ENCODE measurements at regions not wholly inside any gene's neighbourhood (a gene's known extent, or its start where the extent isn't known, plus 50 kb on each side); places are given as distances from the start of the nearest gene placed in this dataset.

- no peak for DNase-seq (ENCODE audit: low read depth, low spot score)
Measured at GRCh38 chr6:105664931-105665330, 262.0 kb upstream of the PREP start.

DNA sequence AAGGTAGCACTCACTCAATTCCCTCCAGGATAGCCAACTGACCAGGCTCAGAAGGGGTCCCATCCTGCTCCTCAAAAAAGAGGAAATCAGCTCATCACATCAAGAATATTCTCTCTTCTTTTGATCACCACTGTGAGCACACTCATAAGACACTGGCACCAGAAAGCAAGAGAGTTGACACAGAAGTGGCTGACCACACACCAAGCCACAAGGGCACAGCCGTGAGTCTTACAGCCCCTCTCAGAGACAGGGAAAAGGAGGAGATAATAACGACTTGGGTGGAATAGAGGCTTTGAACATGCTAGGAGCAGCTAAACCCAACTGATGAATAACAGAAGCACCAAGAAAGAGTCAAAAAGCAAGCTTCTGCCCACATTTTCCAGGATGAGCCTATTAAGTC lies 249.1 kb upstream of the PREP start:
- no peak for DNase-seq (ENCODE audit: low read depth, low spot score)

DNA sequence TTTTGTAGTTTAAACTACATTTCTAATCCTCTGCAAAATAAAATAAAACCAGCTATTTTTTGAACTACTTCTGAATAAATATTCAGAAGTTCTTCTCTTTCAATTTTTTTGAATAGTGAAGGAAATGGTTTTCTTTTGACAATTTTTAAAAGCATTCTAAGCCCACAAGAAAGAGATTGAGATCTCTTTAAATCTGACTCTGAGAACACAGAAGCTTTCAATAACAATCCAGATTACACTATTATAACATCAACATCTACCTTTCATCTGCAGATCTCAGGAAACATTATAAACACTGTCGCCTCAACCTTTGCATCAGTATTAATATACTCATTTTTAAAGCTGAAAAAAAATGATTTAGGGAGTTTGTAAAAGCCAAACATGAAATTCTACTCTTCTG lies 247.5 kb upstream of the PREP start:
- DNase-seq (ENCODE audit: low read depth, low spot score): no peak

GRCh38 chr6:105649192-105649591 lies 246.3 kb upstream of the PREP start:
- no peak for DNase-seq (ENCODE audit: low read depth, low spot score)

DNA sequence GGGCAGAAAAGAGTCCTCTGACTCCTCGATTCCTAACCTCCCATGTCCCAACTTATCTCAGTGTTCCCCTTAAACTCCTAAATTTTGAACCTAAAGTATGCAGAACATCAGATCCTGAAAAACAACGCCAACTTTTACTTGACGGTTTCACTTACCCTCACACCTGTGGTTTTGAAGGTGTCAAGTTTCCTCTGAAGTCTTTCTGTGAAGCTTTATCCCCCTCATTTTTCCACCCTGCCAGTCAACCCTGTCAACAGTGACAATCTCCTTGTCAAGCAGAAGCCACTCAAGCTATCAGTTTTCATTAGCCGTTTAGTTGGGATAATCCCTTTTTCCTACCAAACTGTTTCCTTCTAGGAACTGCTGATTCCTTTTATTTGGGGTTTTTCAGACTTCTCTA lies 245.4 kb upstream of the PREP start:
- no peak for DNase-seq (ENCODE audit: low read depth, low spot score)

DNA sequence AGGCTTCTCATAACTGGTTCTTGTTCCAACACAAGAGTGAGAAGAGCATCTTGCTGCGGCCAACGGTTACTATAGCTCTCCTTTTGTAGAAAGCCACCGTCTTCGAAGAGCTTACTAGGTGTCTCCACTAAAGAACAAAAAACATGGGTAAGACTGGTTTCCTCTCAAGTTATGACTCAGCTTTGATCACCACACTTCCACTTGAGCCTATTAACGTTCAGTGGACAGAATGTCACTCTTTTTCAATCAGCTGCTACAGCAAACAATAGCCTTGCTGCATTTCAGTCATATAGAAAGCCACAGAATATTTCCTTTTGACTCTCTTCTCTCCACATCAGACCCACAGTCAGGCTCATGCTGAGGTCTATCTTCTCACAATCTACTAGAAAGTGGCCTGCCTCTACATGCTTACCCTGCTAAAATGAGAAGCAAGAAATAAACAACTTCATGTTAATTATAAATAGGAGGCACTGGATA lies 243.5 kb upstream of the PREP start:
- DNase-seq (ENCODE audit: low read depth, low spot score): no peak

GRCh38 chr6:105645958-105646357 lies 243.1 kb upstream of the PREP start:
- no peak for DNase-seq (ENCODE audit: low read depth, low spot score)

GRCh38 chr6:105645156-105645555 lies 242.3 kb upstream of the PREP start:
- no peak for DNase-seq (ENCODE audit: low read depth, low spot score)

DNA sequence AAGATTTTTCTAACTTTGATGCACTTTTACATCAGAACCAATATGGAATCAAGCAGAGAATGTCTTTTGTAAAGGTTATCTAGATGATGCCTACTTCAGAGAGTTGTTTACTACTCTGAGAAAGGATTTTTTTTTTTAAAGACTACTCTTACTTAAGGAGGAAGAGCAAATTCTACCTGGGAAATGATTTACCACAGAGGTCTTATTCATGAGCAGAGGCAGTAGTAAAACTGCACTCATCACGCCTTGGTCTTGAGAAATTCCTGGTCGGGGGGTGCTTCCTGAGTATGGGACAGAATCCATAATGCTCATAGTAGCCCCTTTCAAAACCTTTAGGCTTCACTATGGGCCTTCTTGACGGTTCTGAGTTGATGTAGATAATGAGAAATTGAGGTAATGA lies 241.8 kb upstream of the PREP start:
- DNase-seq (ENCODE audit: low read depth, low spot score): no peak

- DNase-seq (ENCODE audit: low read depth, low spot score): no peak
Measured at GRCh38 chr6:105644073-105644489, 241.2 kb upstream of the PREP start.

DNA sequence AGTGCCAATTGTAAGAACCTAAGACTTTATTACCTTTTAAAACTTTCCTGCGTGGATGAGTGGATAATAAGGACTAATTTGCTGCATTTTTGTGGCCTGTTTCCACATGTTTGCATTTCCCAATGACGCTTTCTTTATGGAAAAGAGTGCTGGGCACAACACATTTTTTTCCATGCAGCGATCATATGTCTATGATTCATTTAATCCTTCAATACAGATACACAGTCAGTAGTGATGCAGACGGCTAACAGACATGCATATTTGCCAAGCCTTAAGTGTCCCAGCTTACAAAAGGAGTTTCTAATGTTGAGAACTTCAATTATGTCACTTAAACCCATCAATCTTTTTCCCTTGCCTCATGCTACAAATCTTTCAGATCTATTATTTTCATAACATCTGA lies 239.8 kb upstream of the PREP start:
- DNase-seq (ENCODE audit: low read depth, low spot score): no peak

DNA sequence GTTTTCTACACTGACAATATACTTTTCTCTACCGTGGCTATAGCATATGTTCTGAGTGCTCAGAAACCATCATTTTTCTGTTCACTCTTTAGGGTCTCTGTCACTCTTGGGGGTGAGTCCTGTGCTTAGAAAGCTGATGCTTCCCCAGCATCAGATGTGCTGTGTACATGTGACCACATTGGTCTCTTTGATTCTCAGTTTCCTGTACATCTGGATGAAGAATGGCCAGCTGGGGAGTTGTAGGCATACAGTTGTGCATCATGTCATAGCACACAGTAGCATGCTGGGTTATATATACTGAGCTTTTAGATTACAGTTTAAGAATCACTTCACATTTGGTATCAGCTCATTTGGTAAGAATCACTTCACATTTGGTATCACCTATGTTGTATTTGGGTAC lies 238.6 kb upstream of the PREP start:
- no peak for DNase-seq (ENCODE audit: low read depth, low spot score)

DNA sequence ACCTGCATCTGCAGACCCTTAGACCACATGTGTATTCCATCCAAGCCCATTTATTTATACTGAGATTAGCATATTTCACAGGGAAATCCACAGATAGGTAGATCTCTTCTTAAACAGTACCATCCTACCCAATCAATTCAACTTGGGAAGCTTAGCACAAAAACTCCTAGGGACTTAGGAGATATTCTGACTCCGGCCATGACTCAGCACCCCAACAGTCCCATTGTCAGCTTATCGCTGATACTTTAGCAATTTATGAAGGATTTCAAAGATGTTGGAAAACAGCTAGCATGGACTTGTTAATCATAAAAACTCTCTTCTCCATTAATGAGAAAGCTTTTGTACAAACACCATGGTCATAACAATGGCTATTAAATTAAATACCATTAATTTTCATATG lies 236.2 kb upstream of the PREP start:
- no peak for DNase-seq (ENCODE audit: low read depth, low spot score)

DNA sequence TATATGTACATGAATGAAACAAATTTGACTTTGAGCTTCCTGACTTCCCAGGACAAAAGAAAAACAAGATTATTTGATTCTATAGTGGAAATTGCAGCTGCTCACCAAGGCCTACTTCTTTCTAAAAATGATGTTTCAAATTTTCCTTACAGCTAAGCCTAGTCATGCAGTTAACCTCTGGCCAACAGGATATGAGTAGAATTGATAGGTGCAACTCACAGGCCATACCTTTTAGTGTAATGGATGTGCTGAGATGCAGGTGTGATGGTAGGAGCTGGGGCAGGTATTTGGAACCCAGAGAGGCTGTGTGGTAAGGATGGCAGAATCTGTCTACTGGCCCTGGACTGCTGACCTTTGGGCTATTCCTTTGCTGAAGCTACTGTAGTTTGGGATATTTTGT lies 230.9 kb upstream of the PREP start:
- DNase-seq (ENCODE audit: low read depth, low spot score): no peak

DNA sequence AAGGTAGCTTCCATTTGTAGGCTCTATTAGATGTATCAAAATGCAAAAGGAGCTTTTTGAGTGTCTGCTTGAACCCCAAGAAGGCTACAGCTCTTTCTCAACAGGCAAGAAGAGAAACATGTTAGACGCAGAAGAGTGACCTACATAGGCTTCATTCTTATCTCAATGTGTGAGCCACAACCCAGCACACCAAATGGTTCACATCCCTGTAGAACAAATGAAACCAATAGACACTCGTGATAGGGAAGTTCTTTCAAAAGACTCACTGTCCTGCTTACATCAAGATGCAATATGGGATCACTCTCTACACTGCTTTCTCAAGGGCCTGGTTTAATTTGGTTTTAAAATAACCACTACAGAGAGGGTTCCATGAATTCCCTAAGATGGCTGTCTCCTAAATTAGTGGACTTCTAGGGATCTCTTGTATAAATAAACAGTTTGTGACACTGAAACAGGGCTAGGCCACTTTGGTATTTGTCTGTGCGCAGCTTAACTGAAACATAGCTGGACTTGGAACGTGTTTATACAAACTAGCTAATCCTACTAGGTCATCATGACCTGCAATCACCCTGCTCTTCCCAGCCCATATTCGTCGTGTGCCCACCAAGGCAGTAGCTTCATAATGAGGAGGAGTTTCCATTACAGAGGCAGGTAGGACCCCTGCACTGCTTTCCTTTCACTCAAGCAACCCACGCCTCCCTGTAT lies 225.4 kb upstream of the PREP start:
- DNase-seq (ENCODE audit: low read depth, low spot score): no peak

DNA sequence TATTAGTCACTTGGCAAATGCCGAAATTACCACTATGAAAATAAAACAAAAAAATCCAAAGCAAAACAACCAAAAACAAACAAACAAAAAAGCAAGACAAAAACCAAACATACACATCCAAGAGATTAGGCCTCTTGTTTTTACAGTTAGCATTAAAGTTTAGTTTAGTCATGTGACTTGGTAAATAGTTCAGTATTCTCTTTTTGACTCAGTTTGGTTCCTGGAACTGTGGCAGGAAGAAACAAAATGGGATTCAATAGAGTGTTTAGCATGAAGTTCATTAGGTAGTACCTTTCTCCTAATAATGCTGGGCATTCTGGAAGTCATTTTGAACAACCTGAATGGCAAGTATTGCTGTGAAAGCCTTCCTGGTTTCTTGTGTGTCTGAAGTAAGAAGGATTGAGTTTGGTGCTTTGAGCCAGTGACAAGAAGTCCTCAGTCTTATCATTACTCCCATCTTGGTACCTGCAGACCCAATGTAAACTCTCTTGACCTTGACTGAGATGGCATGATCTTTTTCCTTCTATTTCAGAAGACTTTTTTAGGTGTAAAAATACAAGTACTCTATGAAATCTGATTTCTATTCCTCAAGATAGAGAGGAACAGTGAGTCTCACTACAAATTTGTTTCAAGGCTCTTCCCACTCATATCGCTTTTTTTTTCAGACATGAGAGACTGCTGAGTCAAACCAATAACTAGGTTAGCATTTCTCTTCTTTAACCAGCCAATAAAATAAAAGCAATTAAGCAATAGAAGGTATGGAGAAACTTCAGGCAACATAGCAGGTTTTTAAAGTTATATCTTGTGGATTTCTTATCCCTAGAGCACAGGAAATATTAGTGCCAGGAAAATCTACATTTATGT lies 223.6 kb upstream of the PREP start:
- DNase-seq (ENCODE audit: low read depth, low spot score): no peak

- DNase-seq (ENCODE audit: low read depth, low spot score): no peak
Measured at GRCh38 chr6:105624021-105624420, 221.1 kb upstream of the PREP start.

DNA sequence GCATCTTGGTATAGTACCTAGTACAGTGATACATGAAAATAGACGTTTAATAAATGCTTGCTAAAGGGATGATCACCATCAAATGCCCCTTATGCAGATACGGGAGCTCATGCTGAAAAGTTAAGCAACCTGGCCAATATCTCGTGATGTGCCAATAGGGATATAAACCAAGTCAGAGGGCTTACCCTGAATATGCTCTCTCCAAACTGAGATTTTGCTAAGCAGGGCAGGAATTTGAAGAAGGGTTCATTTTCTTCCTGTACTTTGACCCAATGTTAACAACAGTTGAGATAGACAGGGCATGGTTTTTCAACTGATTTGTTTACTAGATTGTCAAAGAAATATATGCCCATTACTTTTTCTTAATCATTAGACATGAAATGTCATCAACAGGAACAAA lies 219.3 kb upstream of the PREP start:
- DNase-seq (ENCODE audit: low read depth, low spot score): no peak

DNA sequence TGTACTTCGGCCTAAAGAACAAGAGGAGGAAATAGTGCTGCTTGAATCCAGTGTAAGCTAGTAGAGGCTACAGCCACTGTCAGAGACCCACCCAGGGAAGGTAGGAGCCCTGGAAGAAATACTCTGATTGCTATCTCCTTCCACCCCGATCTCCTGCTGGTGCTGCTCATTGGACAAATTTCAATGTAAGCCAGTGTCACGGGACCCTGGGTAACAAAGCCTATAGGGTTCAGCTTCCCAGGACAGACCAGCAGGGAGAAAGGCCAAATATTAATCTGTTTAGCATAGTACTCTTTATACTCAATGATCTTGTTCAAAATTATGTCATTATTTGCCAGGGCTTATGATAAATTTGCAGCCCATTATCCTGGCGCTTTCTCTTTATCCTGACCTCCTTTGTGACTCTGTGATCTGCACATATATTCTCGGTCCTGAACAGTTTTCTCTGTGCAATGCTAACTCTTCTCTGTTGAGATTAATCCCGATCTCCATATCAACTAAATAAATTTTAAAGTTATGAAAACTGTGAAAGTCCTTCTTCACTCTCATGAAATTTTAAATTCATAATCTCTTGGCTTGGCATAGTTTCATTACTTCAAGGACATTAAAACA lies 218.8 kb upstream of the PREP start:
- no peak for DNase-seq (ENCODE audit: low read depth, low spot score)

- DNase-seq (ENCODE audit: low read depth, low spot score): no peak
Measured at GRCh38 chr6:105620878-105621277, 218.0 kb upstream of the PREP start.

- DNase-seq (ENCODE audit: low read depth, low spot score): no peak
Measured at GRCh38 chr6:105619971-105620741, 217.3 kb upstream of the PREP start.

DNA sequence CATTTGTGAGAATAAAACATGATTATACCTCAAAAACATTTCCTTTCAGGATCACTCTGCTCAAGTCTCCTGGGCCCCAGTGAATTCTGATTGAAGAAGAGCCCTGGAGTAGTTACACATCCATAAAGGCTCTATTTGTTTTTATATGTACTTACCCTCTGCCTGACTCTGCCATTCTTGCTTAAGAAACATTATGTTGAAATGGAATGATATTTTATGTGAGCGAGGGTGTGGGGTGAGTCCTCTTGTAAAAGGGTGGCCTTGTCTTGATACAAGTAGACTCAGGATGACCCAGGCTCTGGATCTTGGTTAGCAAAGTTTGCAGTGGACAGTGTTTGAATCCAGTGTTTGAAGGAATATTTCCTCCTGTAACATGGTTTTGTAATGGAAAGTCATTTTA lies 215.4 kb upstream of the PREP start:
- DNase-seq (ENCODE audit: low read depth, low spot score): no peak

Measured in brain pericyte (primary cell).